A673 (cell line): ENCODE measurements at regions not wholly inside any gene's neighbourhood (a gene's known extent, or its start where the extent isn't known, plus 50 kb on each side); places are given as distances from the start of the nearest gene placed in this dataset.
"Not testable (repeated sequence)": the region's sequence is repeated elsewhere in the genome, so short reads cannot be mapped to it uniquely, and the experiment has no call there.

Source experiments
- BruUV-seq: library from RNA; stranded (reverse); fragments of 400-500 nt; replicated peaks from 2 replicates; lab custom pipeline; 2021; lab: Mats Ljungman, UMichigan
- CTCF ChIA-PET: fragments of 300-600 bp; sonication (Branson Sonifier 250); formaldehyde crosslinking; loops from one replicate; lab custom pipeline; 2022; ENCODE audit warnings: antibody characterized with exemption; lab: Charles Lee
- POLR2A ChIA-PET: fragments of 300-600 bp; sonication (Branson Sonifier 250); formaldehyde crosslinking; loops from one replicate; lab custom pipeline; 2022; ENCODE audit warnings: antibody characterized with exemption; ENCODE audit not compliant: low non-redundant PET; lab: Charles Lee
- DNase-seq: peaks from one replicate; pipeline ENCODE4 v3.0.0-alpha.2; 2015; ENCODE audit warnings: low spot score
- H3K27ac ChIP-seq: fragments of 200-600 bp; sonication (generic); 2 replicates; pipeline ENCODE4 v1.5.1; 2016; ENCODE audit warnings: mixed run types, low read depth, mild to moderate bottlenecking, mixed read lengths, antibody characterized with exemption, low read length; ENCODE audit not compliant: poor library complexity, severe bottlenecking
- H3K27me3 ChIP-seq: fragments of 200-600 bp; sonication (generic); replicated peaks from 2 replicates; pipeline ENCODE4 v1.6.1; 2017; ENCODE audit warnings: mixed run types, low read depth, mild to moderate bottlenecking, mixed read lengths, antibody characterized with exemption, low read length; ENCODE audit not compliant: insufficient read depth, poor library complexity
- H3K36me3 ChIP-seq: fragments of 200-600 bp; sonication (generic); 2 replicates; pipeline ENCODE4 v1.6.1; 2016; ENCODE audit warnings: mixed run types, mild to moderate bottlenecking, mixed read lengths, antibody characterized with exemption, low read length; ENCODE audit not compliant: insufficient read depth, poor library complexity, severe bottlenecking
- H3K4me1 ChIP-seq: fragments of 200-600 bp; sonication (generic); 2 replicates; pipeline ENCODE4 v1.6.1; 2017; ENCODE audit warnings: mixed run types, mild to moderate bottlenecking, mixed read lengths, antibody characterized with exemption, low read length; ENCODE audit not compliant: insufficient read depth, poor library complexity, severe bottlenecking
- H3K4me3 ChIP-seq: fragments of 200-600 bp; sonication (generic); 2 replicates; pipeline ENCODE4 v1.5.1; 2016; ENCODE audit warnings: low read depth, mixed run types, mild to moderate bottlenecking, mixed read lengths, low read length; ENCODE audit not compliant: poor library complexity, severe bottlenecking
- H3K9me3 ChIP-seq: fragments of 200-600 bp; sonication (generic); 2 replicates; pipeline ENCODE4 v1.6.1; 2016; ENCODE audit warnings: mixed run types, low read depth, mild to moderate bottlenecking, mixed read lengths, antibody characterized with exemption, low read length; ENCODE audit not compliant: poor library complexity, severe bottlenecking
- EZH2 ChIP-seq: fragments of 200-600 bp; sonication (generic); IDR thresholded peaks from 2 replicates; pipeline ENCODE4 v1.6.1; 2017; ENCODE audit warnings: borderline replicate concordance, low read depth, mild to moderate bottlenecking, mixed read lengths, antibody characterized with exemption, low read length; ENCODE audit not compliant: poor library complexity, severe bottlenecking
- intact Hi-C: fragments of 100-400 bp; cut with micrococcal nuclease; formaldehyde crosslinking; loops from one replicate; pipeline ENCODE4 v1.10.0; 2022; ENCODE audit not compliant: unreplicated experiment
- TF ChIP-seq, protein P1 (sequence below): fragments of 300-800, 200-600 bp; sonication (generic); conservative IDR thresholded peaks from 2 replicates; pipeline ENCODE4 v1.5.1; 2017; ENCODE audit warnings: low read depth, mild to moderate bottlenecking, antibody characterized with exemption, low read length, moderate library complexity, mixed read lengths

DNA sequence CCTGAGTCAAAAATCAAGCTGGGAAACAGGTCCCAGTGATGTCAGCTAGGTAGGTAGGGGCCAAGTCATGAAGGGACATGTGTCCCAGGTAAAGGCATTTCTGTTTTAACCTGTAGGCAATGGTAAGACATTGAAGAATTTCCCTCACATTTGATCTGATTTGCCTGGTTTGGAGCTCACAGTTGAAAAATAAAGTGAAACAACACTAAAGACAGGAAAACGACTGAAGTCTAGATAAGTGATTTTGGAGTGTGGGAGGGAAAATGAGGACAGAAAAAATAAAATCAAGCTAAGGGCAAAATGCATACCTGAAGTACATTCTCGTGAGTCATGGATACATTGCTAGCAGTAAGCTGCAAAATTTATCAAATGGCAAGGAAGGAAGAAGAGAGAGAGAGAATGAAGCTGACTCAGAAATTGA is 169.9 kb downstream of the SKIDA1 start:
- Histone ChIP-seq H3K9me3 (no peaks in the 10 kb centered on the region), H3K27me3 (no peaks in the 10 kb centered on the region), H3K4me1 (no peaks in the 10 kb centered on the region), H3K27ac (no peak overlapping the region), H3K4me3 (no peak overlapping the region), H3K36me3 (no peaks in the 10 kb centered on the region)
- intact Hi-C loops = no loop called here
- BruUV-seq = no TSS peak
- no peak for TF ChIP-seq EZH2
- TF ChIP-seq, protein P1, sequence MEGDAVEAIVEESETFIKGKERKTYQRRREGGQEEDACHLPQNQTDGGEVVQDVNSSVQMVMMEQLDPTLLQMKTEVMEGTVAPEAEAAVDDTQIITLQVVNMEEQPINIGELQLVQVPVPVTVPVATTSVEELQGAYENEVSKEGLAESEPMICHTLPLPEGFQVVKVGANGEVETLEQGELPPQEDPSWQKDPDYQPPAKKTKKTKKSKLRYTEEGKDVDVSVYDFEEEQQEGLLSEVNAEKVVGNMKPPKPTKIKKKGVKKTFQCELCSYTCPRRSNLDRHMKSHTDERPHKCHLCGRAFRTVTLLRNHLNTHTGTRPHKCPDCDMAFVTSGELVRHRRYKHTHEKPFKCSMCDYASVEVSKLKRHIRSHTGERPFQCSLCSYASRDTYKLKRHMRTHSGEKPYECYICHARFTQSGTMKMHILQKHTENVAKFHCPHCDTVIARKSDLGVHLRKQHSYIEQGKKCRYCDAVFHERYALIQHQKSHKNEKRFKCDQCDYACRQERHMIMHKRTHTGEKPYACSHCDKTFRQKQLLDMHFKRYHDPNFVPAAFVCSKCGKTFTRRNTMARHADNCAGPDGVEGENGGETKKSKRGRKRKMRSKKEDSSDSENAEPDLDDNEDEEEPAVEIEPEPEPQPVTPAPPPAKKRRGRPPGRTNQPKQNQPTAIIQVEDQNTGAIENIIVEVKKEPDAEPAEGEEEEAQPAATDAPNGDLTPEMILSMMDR = no peak
- no peak for DNase-seq
- ChIA-PET CTCF (no interaction called here), POLR2A (no interaction called here)

DNA sequence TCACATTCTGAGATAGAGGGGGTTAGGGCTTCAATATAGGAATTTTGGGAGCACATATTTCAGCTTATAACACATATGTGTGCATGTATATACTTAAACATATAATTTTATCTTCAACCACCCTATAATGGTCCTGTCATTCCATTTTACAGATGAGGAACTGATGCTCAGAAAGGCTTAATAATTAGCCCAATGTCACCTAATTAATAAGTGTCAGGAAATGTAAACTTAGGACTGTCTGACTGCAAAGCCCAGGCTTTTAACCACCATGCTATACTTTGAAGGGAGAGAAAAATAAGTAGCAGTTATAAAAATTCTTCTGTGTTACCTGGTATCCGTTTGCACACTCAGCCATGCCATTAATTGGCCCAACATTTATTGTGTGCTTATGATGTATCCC is 172.6 kb downstream of the SKIDA1 start:
- Histone ChIP-seq H3K27ac (no peak overlapping the region), H3K4me3 (no peak overlapping the region), H3K9me3 (no peaks in the 10 kb centered on the region), H3K36me3 (no peaks in the 10 kb centered on the region), H3K27me3 (no peaks in the 10 kb centered on the region), H3K4me1 (no peaks in the 10 kb centered on the region)
- TF ChIP-seq EZH2 = no peak
- TF ChIP-seq, protein P1 = no peak
- intact Hi-C loops = no loop called here
- CTCF ChIA-PET = no interaction called here
- no TSS peak for BruUV-seq
- POLR2A ChIA-PET = no interaction called here
- no peak for DNase-seq

DNA sequence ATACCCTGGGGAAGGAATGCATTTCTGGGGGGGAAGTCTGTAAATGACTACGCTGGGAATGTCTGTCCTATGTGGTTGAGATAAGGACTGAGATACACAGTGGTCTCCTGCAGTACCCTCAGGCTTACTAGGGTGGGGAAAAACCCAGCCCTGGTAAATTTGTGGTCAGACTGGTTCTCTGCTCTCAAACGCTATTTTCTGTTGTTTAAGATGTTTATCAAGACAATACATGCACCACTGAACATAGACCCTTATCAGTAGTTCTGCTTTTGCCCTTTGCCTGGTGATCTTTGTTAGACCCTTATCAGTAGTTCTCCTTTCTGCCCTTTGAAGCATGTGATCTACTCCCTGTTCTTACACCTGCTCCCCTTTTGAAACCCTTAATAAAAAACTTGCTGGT is 173.9 kb downstream of the SKIDA1 start:
- H3K27ac ChIP-seq, H3K4me1 ChIP-seq, intact Hi-C loops, POLR2A ChIA-PET, BruUV-seq, H3K27me3 ChIP-seq, H3K36me3 ChIP-seq, DNase-seq, H3K4me3 ChIP-seq, CTCF ChIA-PET, H3K9me3 ChIP-seq: not testable (repeated sequence)

DNA sequence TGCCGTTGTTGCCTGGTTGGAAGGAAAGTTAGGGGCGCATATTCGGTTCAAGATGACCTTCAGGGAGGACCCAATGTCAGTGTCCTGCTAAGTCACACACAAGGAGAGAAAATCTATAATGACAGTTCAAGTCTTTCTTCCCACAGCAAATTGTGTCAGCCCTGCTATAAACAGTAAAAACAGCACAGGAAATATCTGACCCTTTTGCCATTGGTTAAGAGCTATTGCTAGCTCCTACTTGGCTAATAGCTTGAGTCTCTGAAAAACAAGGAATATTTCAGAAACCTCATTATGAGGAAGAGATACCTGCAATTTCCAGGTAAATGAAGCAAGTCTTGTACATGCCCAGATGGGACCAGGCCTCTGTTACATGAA is 175.6 kb downstream of the SKIDA1 start:
- H3K4me3 ChIP-seq = no peak overlapping the region
- DNase-seq = no peak
- H3K36me3 ChIP-seq = no peaks in the 10 kb centered on the region
- intact Hi-C loops = no loop called here
- TF ChIP-seq, protein P1 = no peak
- TF ChIP-seq EZH2 = no peak
- ChIA-PET POLR2A (no interaction called here), CTCF (no interaction called here)
- no peaks in the 10 kb centered on the region for H3K27me3 ChIP-seq
- H3K4me1 ChIP-seq = no peaks in the 10 kb centered on the region
- no TSS peak for BruUV-seq
- H3K9me3 ChIP-seq = no peaks in the 10 kb centered on the region
- no peak overlapping the region for H3K27ac ChIP-seq
